Peyer's patch (tissue), 4 donors: ENCODE measurements at regions not wholly inside any gene's neighbourhood (a gene's known extent, or its start where the extent isn't known, plus 50 kb on each side); places are given as distances from the start of the nearest gene placed in this dataset.

Experiments
- DNase-seq, 3 donors: peaks; one replicate each; pipeline ENCODE4 v3.0.0-alpha.2; 2017 to 2019
- H3K27ac ChIP-seq, 4 donors: fragments of 200-600 bp; sonication (generic); one replicate each; pipeline ENCODE4 v1.5.1; 2016 to 2019
- H3K27me3 ChIP-seq, 2 donors: fragments of 200-600 bp; sonication (generic); one replicate each; pipeline ENCODE4 v1.5.1; 2019
- H3K36me3 ChIP-seq, 3 donors: fragments of 200-600 bp; sonication (generic); one replicate each; pipeline ENCODE4 v1.5.1; 2016 to 2019
- H3K4me1 ChIP-seq, 4 donors: fragments of 200-600 bp; sonication (generic); one replicate each; pipeline ENCODE4 v1.5.1; 2016 to 2019
- H3K4me3 ChIP-seq, 4 donors: fragments of 200-600 bp; sonication (generic); 1 replicate in 3 of 4; 2 replicates in 1 of 4; pipeline ENCODE4 v1.5.1; 2016 to 2019; ENCODE audit warnings: mild to moderate bottlenecking in 1 of 4
- H3K9me3 ChIP-seq, 4 donors: fragments of 200-600 bp; sonication (generic); one replicate each; pipeline ENCODE4 v1.5.1; 2016 to 2019; ENCODE audit warnings: mild to moderate bottlenecking in 1 of 4
- CTCF ChIP-seq, 6 experiments: fragments of 450-650 bp in 4 of 6; fragments of 200-600 bp in 2 of 6; sonication (generic) in 1 of 6; IDR thresholded peaks; one replicate each; pipeline ENCODE4 v1.5.1; 2017 to 2019; ENCODE audit warnings: antibody characterized with exemption in 6 of 6, mild to moderate bottlenecking in 3 of 6, moderate library complexity in 1 of 6
- POLR2A ChIP-seq, 2 donors: fragments of 450-650 bp; IDR thresholded peaks; one replicate each; pipeline ENCODE4 v1.5.1; 2017; ENCODE audit warnings: antibody characterized with exemption in 2 of 2, mild to moderate bottlenecking in 2 of 2, moderate library complexity in 2 of 2

GRCh38 chr4:12929784-12930183 lies 554.4 kb downstream of the RAB28 start:
- no peak overlapping the region for H3K27ac ChIP-seq
- no peaks in the 10 kb centered on the region for H3K9me3 ChIP-seq
- DNase-seq, result no peak
- H3K36me3 ChIP-seq, result no peaks in the 10 kb centered on the region
- no peak overlapping the region for H3K4me3 ChIP-seq
- no peaks in the 10 kb centered on the region for H3K27me3 ChIP-seq
- no peaks in the 10 kb centered on the region for H3K4me1 ChIP-seq
- TF ChIP-seq POLR2A (IDR thresholded peaks at IDR 0.05) (no peak), CTCF (IDR thresholded peaks at IDR 0.05) (no peak)

- H3K36me3 ChIP-seq, result no peaks in the 10 kb centered on the region
- H3K27me3 ChIP-seq, result no peaks in the 10 kb centered on the region
- TF ChIP-seq CTCF (IDR thresholded peaks at IDR 0.05) (no peak), POLR2A (IDR thresholded peaks at IDR 0.05) (no peak)
- no peak overlapping the region for H3K4me3 ChIP-seq
- H3K4me1 ChIP-seq, result no peaks in the 10 kb centered on the region
- no peak overlapping the region for H3K27ac ChIP-seq
- no peaks in the 10 kb centered on the region for H3K9me3 ChIP-seq
- no peak for DNase-seq
These were observed 555.4 kb downstream of the RAB28 start for GRCh38 chr4:12928751-12929150.

- no peaks in the 10 kb centered on the region for H3K9me3 ChIP-seq
- H3K27me3 ChIP-seq, result no peaks in the 10 kb centered on the region
- H3K4me3 ChIP-seq, result no peak overlapping the region
- H3K27ac ChIP-seq, result no peak overlapping the region
- no peak for DNase-seq
- H3K4me1 ChIP-seq, result no peaks in the 10 kb centered on the region
- no peak for TF ChIP-seq POLR2A (IDR thresholded peaks at IDR 0.05)
- TF ChIP-seq CTCF (IDR thresholded peaks at IDR 0.05), result no peak
- H3K36me3 ChIP-seq, result no peaks in the 10 kb centered on the region
These were observed 557.7 kb downstream of the RAB28 start for GRCh38 chr4:12926189-12927066.

GRCh38 chr4:12924728-12925320 lies 559.3 kb downstream of the RAB28 start:
- H3K36me3 ChIP-seq, result no peaks in the 10 kb centered on the region
- DNase-seq, result no peak
- TF ChIP-seq POLR2A (IDR thresholded peaks at IDR 0.05) (no peak), CTCF (IDR thresholded peaks at IDR 0.05) (no peak)
- no peaks in the 10 kb centered on the region for H3K4me1 ChIP-seq
- H3K27me3 ChIP-seq, result no peaks in the 10 kb centered on the region
- no peak overlapping the region for H3K4me3 ChIP-seq
- H3K9me3 ChIP-seq, result no peaks in the 10 kb centered on the region
- H3K27ac ChIP-seq, result no peak overlapping the region

GRCh38 chr4:12924253-12924652 lies 559.9 kb downstream of the RAB28 start:
- no peak overlapping the region for H3K27ac ChIP-seq
- no peaks in the 10 kb centered on the region for H3K27me3 ChIP-seq
- no peaks in the 10 kb centered on the region for H3K36me3 ChIP-seq
- no peaks in the 10 kb centered on the region for H3K9me3 ChIP-seq
- TF ChIP-seq CTCF (IDR thresholded peaks at IDR 0.05), result no peak
- no peak for TF ChIP-seq POLR2A (IDR thresholded peaks at IDR 0.05)
- no peak for DNase-seq
- no peak overlapping the region for H3K4me3 ChIP-seq
- H3K4me1 ChIP-seq, result no peaks in the 10 kb centered on the region
